Mesenchymal stem cell (in vitro differentiated cells and primary cell): ENCODE measurements at regions not wholly inside any gene's neighbourhood (a gene's known extent, or its start where the extent isn't known, plus 50 kb on each side); places are given as distances from the start of the nearest gene placed in this dataset.

ENCODE experiments used
- DNase-seq: peaks from one replicate; pipeline ENCODE4 v3.0.0-alpha.2; 2013
- H2AFZ ChIP-seq: one replicate; pipeline ENCODE4 v1.6.1; 2013; ENCODE audit warnings: low read depth, mild to moderate bottlenecking, control low read depth, inconsistent platforms, low read length, moderate library complexity
- H2AK5ac ChIP-seq: 2 replicates; pipeline ENCODE4 v1.6.1; 2013; ENCODE audit warnings: low read length, moderate library complexity, mild to moderate bottlenecking, inconsistent platforms; ENCODE audit not compliant: severe bottlenecking
- H2BK120ac ChIP-seq: one replicate; pipeline ENCODE4 v1.6.1; 2013; ENCODE audit warnings: low read depth, mild to moderate bottlenecking, inconsistent platforms, low read length, moderate library complexity
- H2BK12ac ChIP-seq, 2 experiments: one replicate each; pipeline ENCODE4 v1.6.1; 2013; ENCODE audit warnings: inconsistent platforms in 2 of 2, low read length in 2 of 2, mild to moderate bottlenecking in 2 of 2, moderate library complexity in 2 of 2, control low read depth in 1 of 2
- H2BK15ac ChIP-seq: one replicate; pipeline ENCODE4 v1.6.1; 2013; ENCODE audit warnings: mild to moderate bottlenecking, low read depth, inconsistent platforms; ENCODE audit not compliant: poor library complexity, severe bottlenecking
- H2BK5ac ChIP-seq: 2 replicates; pipeline ENCODE4 v1.6.1; 2013; ENCODE audit warnings: low read depth, mild to moderate bottlenecking, low read length, control low read depth, inconsistent platforms; ENCODE audit not compliant: poor library complexity, severe bottlenecking
- H3K14ac ChIP-seq, 2 experiments: one replicate each; pipeline ENCODE4 v1.6.1; 2013; ENCODE audit warnings: inconsistent platforms in 2 of 2, low read length in 2 of 2, control low read depth in 1 of 2, mild to moderate bottlenecking in 1 of 2, moderate library complexity in 1 of 2
- H3K18ac ChIP-seq, 2 experiments: one replicate each; pipeline ENCODE4 v1.6.1; 2013; ENCODE audit warnings: inconsistent platforms in 2 of 2, low read length in 2 of 2, control low read depth in 1 of 2, low read depth in 1 of 2, mild to moderate bottlenecking in 1 of 2
- H3K23ac ChIP-seq, 2 experiments: one replicate each; pipeline ENCODE4 v1.6.1; 2013; ENCODE audit warnings: inconsistent platforms in 2 of 2, low read length in 2 of 2, mild to moderate bottlenecking in 2 of 2, moderate library complexity in 2 of 2, control low read depth in 1 of 2
- H3K27ac ChIP-seq: 2 replicates; pipeline ENCODE4 v1.5.1; 2013; ENCODE audit warnings: mild to moderate bottlenecking, moderate library complexity, low read length, control low read depth, inconsistent platforms; ENCODE audit not compliant: poor library complexity, severe bottlenecking
- H3K27me3 ChIP-seq, 2 experiments: 2 replicates each; pipeline versions ENCODE4 v1.6.1 to v1.7.0; 2013; ENCODE audit warnings: low read length in 2 of 2, mild to moderate bottlenecking in 2 of 2, moderate library complexity in 2 of 2, control low read depth in 1 of 2, inconsistent platforms in 1 of 2; ENCODE audit not compliant: control insufficient read depth in 1 of 2, insufficient read depth in 1 of 2
- H3K36me3 ChIP-seq, 2 experiments: 2 replicates each; pipeline versions ENCODE4 v1.6.1 to v1.7.0; 2013; ENCODE audit warnings: low read length in 2 of 2, control low read depth in 1 of 2, inconsistent platforms in 1 of 2, low read depth in 1 of 2, mild to moderate bottlenecking in 1 of 2; ENCODE audit not compliant: insufficient read depth in 2 of 2, control insufficient read depth in 1 of 2
- H3K4ac ChIP-seq, 2 experiments: one replicate each; pipeline ENCODE4 v1.6.1; 2013; ENCODE audit warnings: inconsistent platforms in 2 of 2, low read length in 2 of 2, mild to moderate bottlenecking in 2 of 2, moderate library complexity in 2 of 2, control low read depth in 1 of 2, low read depth in 1 of 2
- H3K4me1 ChIP-seq: 2 replicates; pipeline ENCODE4 v1.6.1; 2013; ENCODE audit warnings: low read depth, low read length, control low read depth; ENCODE audit not compliant: control insufficient read depth, insufficient read depth
- H3K4me2 ChIP-seq: 2 replicates; pipeline ENCODE4 v1.6.1; 2013; ENCODE audit warnings: low read length, mild to moderate bottlenecking, inconsistent platforms; ENCODE audit not compliant: poor library complexity, severe bottlenecking
- H3K4me3 ChIP-seq, 2 experiments: 2 replicates each; pipeline versions ENCODE4 v1.5.1 to v1.7.0; 2013; ENCODE audit warnings: low read length in 2 of 2, mild to moderate bottlenecking in 2 of 2, control low read depth in 1 of 2, low read depth in 1 of 2; ENCODE audit not compliant: insufficient read depth in 1 of 2
- H3K79me1 ChIP-seq: replicated peaks from 2 replicates; pipeline ENCODE4 v1.6.1; 2013; ENCODE audit warnings: mild to moderate bottlenecking, control low read depth, low read length, inconsistent platforms; ENCODE audit not compliant: poor library complexity, severe bottlenecking
- H3K9ac ChIP-seq: 2 replicates; pipeline ENCODE4 v1.7.0; 2013; ENCODE audit warnings: mild to moderate bottlenecking, low read length, moderate library complexity
- H3K9me3 ChIP-seq: 2 replicates; pipeline ENCODE4 v1.7.0; 2013; ENCODE audit warnings: mild to moderate bottlenecking, low read length; ENCODE audit not compliant: control insufficient read depth
- H4K8ac ChIP-seq: one replicate; pipeline ENCODE4 v1.6.1; 2013; ENCODE audit warnings: inconsistent platforms, mild to moderate bottlenecking, low read length, moderate library complexity
- H4K91ac ChIP-seq: one replicate; pipeline ENCODE4 v1.6.1; 2013; ENCODE audit warnings: mild to moderate bottlenecking, low read length, inconsistent platforms
- WGBS: methylation state at CpG from one replicate; pipeline ENCODE4 v1.1.7; 2013; ENCODE audit warnings: mixed read lengths; 5-methylcytosine and 5-hydroxymethylcytosine counted together

DNA sequence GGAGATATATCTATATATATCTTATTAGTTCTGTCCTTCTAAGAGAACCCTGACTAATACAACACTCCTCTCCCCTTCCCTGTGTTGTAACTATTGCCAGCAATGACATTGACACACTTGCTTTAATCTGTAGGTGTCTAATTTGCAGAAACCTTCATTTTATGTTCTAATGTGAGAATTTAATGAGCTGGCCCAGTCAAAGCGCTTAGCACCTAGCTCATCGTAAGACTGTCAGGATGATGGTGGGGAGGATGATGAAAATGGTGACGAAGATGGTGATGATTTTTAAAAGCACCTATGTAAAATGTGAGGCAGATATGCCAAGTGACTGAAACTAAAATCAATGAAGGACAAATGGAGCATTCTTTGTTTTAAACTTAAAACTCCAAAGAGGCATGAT, 183.8 kb downstream of the DHX15 start:
- no peaks in the 10 kb centered on the region for H3K9me3 ChIP-seq
- no peak overlapping the region for H2AFZ ChIP-seq
- no peak overlapping the region for H3K9ac ChIP-seq
- no peak overlapping the region for H3K27ac ChIP-seq
- no peak overlapping the region for H2BK5ac ChIP-seq
- H3K4ac ChIP-seq = no peak overlapping the region
- H3K4me3 ChIP-seq = no peak overlapping the region
- no peak overlapping the region for H3K23ac ChIP-seq
- no peak overlapping the region for H2BK15ac ChIP-seq
- H3K4me1 ChIP-seq = no peaks in the 10 kb centered on the region
- H2BK120ac ChIP-seq = no peak overlapping the region
- no peak overlapping the region for H2BK12ac ChIP-seq
- H3K18ac ChIP-seq = no peak overlapping the region
- no peaks in the 10 kb centered on the region for H3K27me3 ChIP-seq
- H3K14ac ChIP-seq = no peak overlapping the region
- WGBS = 88% methylated on average over 3 of the region's 3 CpGs
- H3K36me3 ChIP-seq = no peaks in the 10 kb centered on the region
- H4K8ac ChIP-seq = no peak overlapping the region
- no peaks in the 10 kb centered on the region for H3K79me1 ChIP-seq
- no peak for DNase-seq
- no peak overlapping the region for H2AK5ac ChIP-seq
- H3K4me2 ChIP-seq = no peak overlapping the region
- H4K91ac ChIP-seq = no peak overlapping the region

DNA sequence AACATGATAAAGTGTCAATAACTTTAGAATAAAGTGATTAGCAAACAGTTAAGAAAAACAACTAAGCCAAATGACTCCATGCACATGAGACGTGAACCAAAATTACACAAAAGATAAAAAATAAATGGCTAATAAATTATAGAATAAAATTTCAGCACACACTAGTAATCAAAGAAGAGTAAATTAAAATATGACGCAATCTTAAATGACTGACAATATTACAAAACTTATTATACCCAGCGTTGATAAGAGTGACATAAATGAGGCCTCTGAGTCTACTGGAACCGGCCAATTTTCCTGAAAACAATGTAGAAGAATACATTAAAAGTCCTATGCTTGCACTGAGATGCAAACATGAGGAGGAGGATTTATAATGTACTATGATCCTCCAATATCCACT, 187.4 kb downstream of the DHX15 start:
- no CpG with 5 or more reads among the region's 4 CpGs for WGBS
- no peak overlapping the region for H3K9ac ChIP-seq
- H3K4me3 ChIP-seq = no peak overlapping the region

GRCh38 chr4:24395937-24396336, 188.4 kb downstream of the DHX15 start:
- Histone ChIP-seq H3K4me1 (no peaks in the 10 kb centered on the region), H3K4ac (no peak overlapping the region), H3K36me3 (no peaks in the 10 kb centered on the region), H3K27me3 (no peaks in the 10 kb centered on the region), H3K23ac (no peak overlapping the region), H2AK5ac (no peak overlapping the region), H2BK5ac (no peak overlapping the region), H3K14ac (no peak overlapping the region), H3K27ac (no peak overlapping the region), H2AFZ (no peak overlapping the region), H4K91ac (no peak overlapping the region), H3K9ac (no peak overlapping the region), H3K79me1 (no peaks in the 10 kb centered on the region), H4K8ac (no peak overlapping the region), H2BK15ac (no peak overlapping the region), H3K9me3 (no peaks in the 10 kb centered on the region), H3K18ac (no peak overlapping the region), H3K4me2 (no peak overlapping the region), H2BK120ac (no peak overlapping the region), H2BK12ac (no peak overlapping the region), H3K4me3 (no peak overlapping the region)
- 88% methylated on average over 7 of the region's 7 CpGs for WGBS
- no peak for DNase-seq

More for the DNA sequence above, 187.4 kb downstream of the DHX15 start:
- Histone ChIP-seq H2BK5ac (no peak overlapping the region), H3K18ac (no peak overlapping the region), H2BK15ac (no peak overlapping the region), H3K27ac (no peak overlapping the region), H3K23ac (no peak overlapping the region), H2AK5ac (no peak overlapping the region), H3K36me3 (no peaks in the 10 kb centered on the region), H2AFZ (no peak overlapping the region), H3K27me3 (no peaks in the 10 kb centered on the region), H3K14ac (no peak overlapping the region), H2BK120ac (no peak overlapping the region), H2BK12ac (no peak overlapping the region), H3K9me3 (no peaks in the 10 kb centered on the region), H4K91ac (no peak overlapping the region), H3K4me1 (no peaks in the 10 kb centered on the region), H3K4me2 (no peak overlapping the region), H3K4ac (no peak overlapping the region), H3K79me1 (no peaks in the 10 kb centered on the region), H4K8ac (no peak overlapping the region)
- no peak for DNase-seq

- Histone ChIP-seq H3K9me3 (no peaks in the 10 kb centered on the region), H3K36me3 (no peaks in the 10 kb centered on the region), H3K4me1 (no peaks in the 10 kb centered on the region), H2BK15ac (no peak overlapping the region), H4K8ac (no peak overlapping the region), H3K14ac (no peak overlapping the region), H2BK12ac (no peak overlapping the region), H3K18ac (no peak overlapping the region), H3K9ac (no peak overlapping the region), H3K79me1 (no peaks in the 10 kb centered on the region), H3K4ac (no peak overlapping the region), H3K27ac (no peak overlapping the region), H3K23ac (no peak overlapping the region), H2BK5ac (no peak overlapping the region), H2BK120ac (no peak overlapping the region), H3K4me3 (no peak overlapping the region), H3K27me3 (no peaks in the 10 kb centered on the region), H3K4me2 (no peak overlapping the region), H4K91ac (no peak overlapping the region), H2AK5ac (no peak overlapping the region), H2AFZ (no peak overlapping the region)
- 80% methylated on average over 4 of the region's 4 CpGs for WGBS
- peak; percentile 36 for DNase-seq
These were observed 190.3 kb downstream of the DHX15 start for GRCh38 chr4:24394041-24394440.
